ENCODE measurements at regions not wholly inside any gene's neighbourhood (a gene's known extent, or its start where the extent isn't known, plus 50 kb on each side); places are given as distances from the start of the nearest gene placed in this dataset.

- no peak for ATAC-seq (ENCODE audit: insufficient read depth, low FRiP score)
- no peak for TF ChIP-seq CTCF (IDR thresholded peaks at IDR 0.05; ENCODE audit: control extremely low read depth, extremely low read depth)
- peaks cover 0 to 13% (median 5%) of the 10 kb centered on the region in 4 donors for H3K9me3 ChIP-seq (ENCODE audit: control insufficient read depth in 4 of 4, insufficient read depth in 3 of 4, low read length in 3 of 4)
- no peak for DNase-seq
- no peaks in the 10 kb centered on the region for H3K4me1 ChIP-seq (ENCODE audit: control insufficient read depth in 5 of 5, insufficient read depth in 5 of 5, low read length in 5 of 5)
- H3K27me3 ChIP-seq (ENCODE audit: control insufficient read depth in 3 of 3, insufficient read depth in 3 of 3, low read length in 2 of 3): no peaks in the 10 kb centered on the region
- no peak overlapping the region for H3K4me3 ChIP-seq
- no peak overlapping the region for H3K9ac ChIP-seq (ENCODE audit: insufficient read depth in 1 of 2, low read length in 2 of 2)
- no peak overlapping the region for H3K27ac ChIP-seq (ENCODE audit: low read depth in 1 of 2, low read length in 1 of 2)
- WGBS, 2 donors: 93 to 96% methylated on average over 1 of the region's 1 CpG
- H3K36me3 ChIP-seq (ENCODE audit: control insufficient read depth in 4 of 4, insufficient read depth in 4 of 4, low read length in 4 of 4): peaks cover 0 to 8% (median 1%) of the 10 kb centered on the region in 4 donors
Measured at GRCh38 chr6:159617444-159617843, 75.6 kb downstream of the SOD2 start.

GRCh38 chr6:159616456-159616855 is 76.6 kb downstream of the SOD2 start:
- TF ChIP-seq CTCF (IDR thresholded peaks at IDR 0.05; ENCODE audit: control extremely low read depth, extremely low read depth): no peak
- Histone ChIP-seq H3K27ac (ENCODE audit: low read depth in 1 of 2, low read length in 1 of 2) (no peak overlapping the region), H3K9ac (ENCODE audit: insufficient read depth in 1 of 2, low read length in 2 of 2) (no peak overlapping the region), H3K4me1 (ENCODE audit: control insufficient read depth in 5 of 5, insufficient read depth in 5 of 5, low read length in 5 of 5) (no peaks in the 10 kb centered on the region), H3K27me3 (ENCODE audit: control insufficient read depth in 3 of 3, insufficient read depth in 3 of 3, low read length in 2 of 3) (no peaks in the 10 kb centered on the region), H3K9me3 (ENCODE audit: control insufficient read depth in 4 of 4, insufficient read depth in 3 of 4, low read length in 3 of 4) (peaks cover 0 to 13% (median 5%) of the 10 kb centered on the region in 4 donors), H3K4me3 (no peak overlapping the region), H3K36me3 (ENCODE audit: control insufficient read depth in 4 of 4, insufficient read depth in 4 of 4, low read length in 4 of 4) (peaks cover 0 to 8% (median 1%) of the 10 kb centered on the region in 4 donors)
- WGBS, 2 donors: 89 to 91% methylated on average over 2 of the region's 2 CpGs
- DNase-seq (no peak), ATAC-seq (ENCODE audit: insufficient read depth, low FRiP score) (no peak)

DNA sequence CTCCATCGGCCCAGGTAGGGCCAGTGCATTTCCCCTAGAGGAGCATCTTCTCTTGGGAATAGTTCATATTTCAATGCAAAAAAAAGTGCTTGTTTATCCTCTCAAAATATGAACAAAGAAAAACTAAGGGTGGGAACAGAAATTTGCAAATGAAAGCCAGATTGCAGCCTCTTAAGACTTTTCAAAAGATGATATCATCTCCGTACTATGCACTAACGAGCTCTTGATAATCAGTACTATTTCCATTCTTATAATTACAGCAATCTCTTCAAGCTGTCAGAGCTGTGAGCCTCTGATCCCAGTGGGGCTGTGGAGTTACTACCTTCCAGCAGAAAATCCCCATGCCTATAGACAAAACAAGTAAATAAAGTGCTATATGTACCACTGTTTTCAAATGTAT is 77.1 kb downstream of the SOD2 start:
- no peaks in the 10 kb centered on the region for H3K4me1 ChIP-seq (ENCODE audit: control insufficient read depth in 5 of 5, insufficient read depth in 5 of 5, low read length in 5 of 5)
- DNase-seq (no peak), ATAC-seq (ENCODE audit: insufficient read depth, low FRiP score) (no peak)
- H3K27me3 ChIP-seq (ENCODE audit: control insufficient read depth in 3 of 3, insufficient read depth in 3 of 3, low read length in 2 of 3): no peaks in the 10 kb centered on the region
- peaks cover 0 to 13% (median 5%) of the 10 kb centered on the region in 4 donors for H3K9me3 ChIP-seq (ENCODE audit: control insufficient read depth in 4 of 4, insufficient read depth in 3 of 4, low read length in 3 of 4)
- no peak for TF ChIP-seq CTCF (IDR thresholded peaks at IDR 0.05; ENCODE audit: control extremely low read depth, extremely low read depth)
- H3K4me3 ChIP-seq: no peak overlapping the region
- WGBS, 2 donors: 64 to 70% methylated on average over 3 of the region's 3 CpGs
- H3K36me3 ChIP-seq (ENCODE audit: control insufficient read depth in 4 of 4, insufficient read depth in 4 of 4, low read length in 4 of 4): peaks cover 0 to 8% (median 1%) of the 10 kb centered on the region in 4 donors
- H3K9ac ChIP-seq (ENCODE audit: insufficient read depth in 1 of 2, low read length in 2 of 2): no peak overlapping the region
- H3K27ac ChIP-seq (ENCODE audit: low read depth in 1 of 2, low read length in 1 of 2): no peak overlapping the region

GRCh38 chr6:159610881-159611280 is 82.2 kb downstream of the SOD2 start:
- Histone ChIP-seq H3K9ac (ENCODE audit: insufficient read depth in 1 of 2, low read length in 2 of 2) (no peak overlapping the region), H3K27ac (ENCODE audit: low read depth in 1 of 2, low read length in 1 of 2) (no peak overlapping the region), H3K9me3 (ENCODE audit: control insufficient read depth in 4 of 4, insufficient read depth in 3 of 4, low read length in 3 of 4) (no peaks in the 10 kb centered on the region), H3K36me3 (ENCODE audit: control insufficient read depth in 4 of 4, insufficient read depth in 4 of 4, low read length in 4 of 4) (no peaks in the 10 kb centered on the region), H3K4me3 (no peak overlapping the region), H3K4me1 (ENCODE audit: control insufficient read depth in 5 of 5, insufficient read depth in 5 of 5, low read length in 5 of 5) (no peaks in the 10 kb centered on the region), H3K27me3 (ENCODE audit: control insufficient read depth in 3 of 3, insufficient read depth in 3 of 3, low read length in 2 of 3) (no peaks in the 10 kb centered on the region)
- ATAC-seq (ENCODE audit: insufficient read depth, low FRiP score) (no peak), DNase-seq (no peak)
- no peak for TF ChIP-seq CTCF (IDR thresholded peaks at IDR 0.05; ENCODE audit: control extremely low read depth, extremely low read depth)
- 86 to 92% methylated on average over 6 of the region's 6 CpGs for WGBS, 2 donors

All from lung (tissue), 11 donors.